Liver (tissue), 8 donors: ENCODE measurements at regions not wholly inside any gene's neighbourhood (a gene's known extent, or its start where the extent isn't known, plus 50 kb on each side); places are given as distances from the start of the nearest gene placed in this dataset.

Source experiments
- DNase-seq: peaks from one replicate; pipeline ENCODE4 v3.0.0-alpha.2; 2017; ENCODE audit warnings: low spot score
- H3K27ac ChIP-seq, 2 donors: one replicate each; pipeline ENCODE4 v1.7.0; 2013; ENCODE audit warnings: inconsistent platforms in 2 of 2, low read length in 2 of 2, control low read depth in 1 of 2, low read depth in 1 of 2, mild to moderate bottlenecking in 1 of 2
- H3K27me3 ChIP-seq, 4 donors: one replicate each; pipeline versions ENCODE4 v1.6.1 to v1.7.0; 2013; ENCODE audit warnings: low read length in 3 of 4, inconsistent platforms in 1 of 4, mild to moderate bottlenecking in 1 of 4, moderate library complexity in 1 of 4; ENCODE audit not compliant: control insufficient read depth in 4 of 4, insufficient read depth in 4 of 4
- H3K36me3 ChIP-seq, 4 donors: one replicate each; pipeline versions ENCODE4 v1.6.1 to v1.7.0; 2013; ENCODE audit warnings: low read length in 3 of 4, mild to moderate bottlenecking in 3 of 4, low read depth in 1 of 4, moderate library complexity in 1 of 4; ENCODE audit not compliant: control insufficient read depth in 4 of 4, insufficient read depth in 3 of 4
- H3K4me1 ChIP-seq, 4 donors: one replicate each; pipeline versions ENCODE4 v1.6.1 to v1.7.0; 2013; ENCODE audit warnings: low read length in 3 of 4, mild to moderate bottlenecking in 3 of 4, moderate library complexity in 1 of 4; ENCODE audit not compliant: control insufficient read depth in 4 of 4, insufficient read depth in 4 of 4
- H3K4me3 ChIP-seq, 3 donors: one replicate each; pipeline versions ENCODE4 v1.6.1 to v1.7.0; 2013; ENCODE audit warnings: low read length in 3 of 3, control low read depth in 1 of 3, low read depth in 1 of 3, mild to moderate bottlenecking in 1 of 3
- H3K9ac ChIP-seq, 2 donors: one replicate each; pipeline ENCODE4 v1.7.0; 2013; ENCODE audit warnings: low read length in 2 of 2, mild to moderate bottlenecking in 2 of 2, moderate library complexity in 2 of 2, control low read depth in 1 of 2, low read depth in 1 of 2
- H3K9me3 ChIP-seq, 4 donors: one replicate each; pipeline versions ENCODE4 v1.6.1 to v1.7.0; 2013; ENCODE audit warnings: low read length in 3 of 4; ENCODE audit not compliant: control insufficient read depth in 4 of 4
- EGR1 ChIP-seq, 2 donors: IDR thresholded peaks; 2 replicates each; pipeline ENCODE4 v1.6.1; 2016 to 2018; ENCODE audit warnings: antibody characterized with exemption in 2 of 2, low read depth in 2 of 2
- FOXA1 ChIP-seq: IDR thresholded peaks from 2 replicates; pipeline ENCODE4 v1.6.1; 2016; ENCODE audit warnings: antibody characterized with exemption
- FOXA2 ChIP-seq: IDR thresholded peaks from 2 replicates; pipeline ENCODE4 v1.6.1; 2016; ENCODE audit warnings: antibody characterized with exemption
- GABPA ChIP-seq, 2 donors: IDR thresholded peaks in 1 of 2; conservative IDR thresholded peaks in 1 of 2; 2 replicates each; pipeline ENCODE4 v1.6.1; 2016; ENCODE audit warnings: antibody characterized with exemption in 2 of 2, mild to moderate bottlenecking in 1 of 2, moderate library complexity in 1 of 2
- HNF4A ChIP-seq, 2 donors: conservative IDR thresholded peaks; 2 replicates each; pipeline ENCODE4 v1.6.1; 2016; ENCODE audit warnings: antibody characterized with exemption in 2 of 2, mild to moderate bottlenecking in 2 of 2
- HNF4G ChIP-seq: IDR thresholded peaks from 2 replicates; pipeline ENCODE4 v1.6.1; 2016; ENCODE audit warnings: antibody characterized with exemption
- JUND ChIP-seq, 2 donors: IDR thresholded peaks; 2 replicates each; pipeline ENCODE4 v1.6.1; 2016; ENCODE audit warnings: antibody characterized with exemption in 2 of 2
- MAX ChIP-seq: IDR thresholded peaks from 2 replicates; pipeline ENCODE4 v1.6.1; 2016; ENCODE audit warnings: antibody characterized with exemption
- NR2F2 ChIP-seq: IDR thresholded peaks from 2 replicates; pipeline ENCODE4 v1.6.1; 2016; ENCODE audit warnings: antibody characterized with exemption
- RAD21 ChIP-seq, 2 donors: IDR thresholded peaks; 2 replicates each; pipeline ENCODE4 v1.6.1; 2016; ENCODE audit warnings: antibody characterized with exemption in 2 of 2, mild to moderate bottlenecking in 2 of 2
- RXRA ChIP-seq, 2 donors: IDR thresholded peaks; 2 replicates each; pipeline ENCODE4 v1.6.1; 2017 to 2018; ENCODE audit warnings: antibody characterized with exemption in 2 of 2, mild to moderate bottlenecking in 1 of 2
- SP1 ChIP-seq: IDR thresholded peaks from 2 replicates; pipeline ENCODE4 v1.6.1; 2018; ENCODE audit warnings: antibody characterized with exemption, mild to moderate bottlenecking
- TAF1 ChIP-seq: conservative IDR thresholded peaks from 2 replicates; pipeline ENCODE4 v1.6.1; 2016; ENCODE audit warnings: antibody characterized with exemption, mild to moderate bottlenecking
- YY1 ChIP-seq: IDR thresholded peaks from 2 replicates; pipeline ENCODE4 v1.6.1; 2016; ENCODE audit warnings: antibody characterized with exemption, mild to moderate bottlenecking
- ZBTB33 ChIP-seq: IDR thresholded peaks from 2 replicates; pipeline ENCODE4 v1.6.1; 2016; ENCODE audit warnings: antibody characterized with exemption
- WGBS: extraction: QIAGEN DNeasy Blood & Tissue Kit; methylation state at CpG from one replicate; pipeline ENCODE4 v1.1.7; 2013; 5-methylcytosine and 5-hydroxymethylcytosine counted together
- TF ChIP-seq, protein P1 (sequence below): IDR thresholded peaks from 2 replicates; pipeline ENCODE4 v1.6.1; 2016; ENCODE audit warnings: antibody characterized with exemption
- TF ChIP-seq, protein P2 (sequence below): fragments of 150-350 bp; IDR thresholded peaks from 2 replicates; pipeline ENCODE4 v1.5.1; 2017; ENCODE audit warnings: improper control_type of control experiment, low read depth, low read length; ENCODE audit not compliant: missing input control
- donor health status: healthy.
- donor health status: healthy.
- donor health status: healthy.
- donor health status: healthy.
- donor health status: healthy.

DNA sequence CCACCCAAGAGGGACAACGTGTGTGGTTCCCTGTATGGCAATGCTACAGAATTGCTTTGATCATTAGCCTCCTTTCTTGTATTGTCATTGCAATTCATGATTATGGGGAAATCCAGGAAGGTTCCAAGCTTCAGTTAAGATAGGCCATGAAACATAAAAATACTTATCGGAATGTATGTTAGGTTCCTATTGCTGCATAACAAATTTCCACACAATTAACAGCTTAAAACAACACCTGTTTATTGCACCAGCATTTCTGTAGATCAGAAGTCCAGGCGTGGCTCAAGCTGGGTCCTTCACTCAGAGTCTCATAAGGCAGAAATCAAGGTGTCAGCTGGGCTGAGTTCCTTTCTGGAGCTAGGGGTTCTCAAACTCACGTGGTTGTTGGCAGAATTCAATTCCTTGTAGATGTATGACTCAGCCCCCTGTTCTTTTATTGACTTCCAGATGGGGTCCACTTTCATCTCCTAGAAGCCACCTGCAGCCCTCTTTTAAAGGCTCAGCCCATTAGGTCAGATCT, 365.6 kb upstream of the TMPO start:
- DNase-seq: no peak
- Histone ChIP-seq H3K9ac (no peak overlapping the region), H3K9me3 (no peaks in the 10 kb centered on the region), H3K27ac (no peak overlapping the region), H3K27me3 (no peaks in the 10 kb centered on the region), H3K4me1 (no peaks in the 10 kb centered on the region), H3K4me3 (no peak overlapping the region), H3K36me3 (no peaks in the 10 kb centered on the region)
- TF ChIP-seq RAD21 (IDR thresholded peaks at IDR 0.05) (no peak), HNF4G (no peak), HNF4A (conservative IDR thresholded peaks at IDR 0.05) (no peak), SP1 (no peak), JUND (IDR thresholded peaks at IDR 0.05) (no peak)
- 86% methylated on average over 4 of the region's 4 CpGs for WGBS

DNA sequence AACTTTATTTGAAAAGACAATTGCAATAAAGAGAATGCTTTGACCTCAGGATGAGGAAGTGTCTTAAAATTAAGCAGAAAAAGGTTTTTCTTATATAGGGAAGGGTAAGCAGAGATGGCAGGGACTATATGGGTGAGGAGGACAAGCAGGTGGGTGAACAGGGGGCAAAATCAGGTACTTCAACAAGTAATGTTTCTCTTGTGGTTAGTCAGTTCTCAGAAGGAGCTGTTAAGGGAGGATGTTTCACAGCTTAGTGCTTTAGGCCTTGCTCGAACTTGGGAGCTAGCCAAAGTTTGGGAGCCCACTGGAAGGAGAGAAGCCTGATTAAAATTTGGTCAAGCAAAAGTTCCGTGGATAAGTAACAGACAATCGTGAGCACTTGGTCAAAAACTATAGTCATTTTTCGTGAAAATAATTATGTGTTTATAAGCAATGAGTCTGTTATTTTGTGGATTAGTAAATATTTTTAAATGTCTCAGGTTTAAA, 364.2 kb upstream of the TMPO start:
- Histone ChIP-seq H3K4me3 (no peak overlapping the region), H3K9me3 (no peaks in the 10 kb centered on the region), H3K27ac (no peak overlapping the region), H3K36me3 (no peaks in the 10 kb centered on the region), H3K9ac (no peak overlapping the region), H3K27me3 (no peaks in the 10 kb centered on the region), H3K4me1 (no peaks in the 10 kb centered on the region)
- WGBS: 80% methylated on average over 4 of the region's 4 CpGs
- no peak for DNase-seq
- TF ChIP-seq FOXA2: no peak
- no peak for TF ChIP-seq HNF4G
- TF ChIP-seq EGR1 (IDR thresholded peaks at IDR 0.05; ENCODE audit: low read depth in 2 of 2): no peak
- no peak for TF ChIP-seq TAF1
- TF ChIP-seq ZBTB33: no peak
- TF ChIP-seq MAX: no peak

GRCh38 chr12:98151984-98152383, 363.4 kb upstream of the TMPO start:
- H3K27ac ChIP-seq: no peak overlapping the region
- no peaks in the 10 kb centered on the region for H3K27me3 ChIP-seq
- TF ChIP-seq FOXA2 (no peak), GABPA (IDR thresholded peaks at IDR 0.05 in 1 of 2, conservative IDR thresholded peaks at IDR 0.05 in 1 of 2) (no peak), YY1 (no peak), JUND (IDR thresholded peaks at IDR 0.05) (no peak), FOXA1 (no peak), NR2F2 (no peak), RXRA (IDR thresholded peaks at IDR 0.05) (no peak), RAD21 (IDR thresholded peaks at IDR 0.05) (no peak), HNF4A (conservative IDR thresholded peaks at IDR 0.05) (no peak), MAX (no peak), SP1 (no peak), ZBTB33 (no peak), HNF4G (no peak), TAF1 (no peak)
- TF ChIP-seq, protein P1, sequence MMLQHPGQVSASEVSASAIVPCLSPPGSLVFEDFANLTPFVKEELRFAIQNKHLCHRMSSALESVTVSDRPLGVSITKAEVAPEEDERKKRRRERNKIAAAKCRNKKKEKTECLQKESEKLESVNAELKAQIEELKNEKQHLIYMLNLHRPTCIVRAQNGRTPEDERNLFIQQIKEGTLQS: no peak
- TF ChIP-seq, protein P2, sequence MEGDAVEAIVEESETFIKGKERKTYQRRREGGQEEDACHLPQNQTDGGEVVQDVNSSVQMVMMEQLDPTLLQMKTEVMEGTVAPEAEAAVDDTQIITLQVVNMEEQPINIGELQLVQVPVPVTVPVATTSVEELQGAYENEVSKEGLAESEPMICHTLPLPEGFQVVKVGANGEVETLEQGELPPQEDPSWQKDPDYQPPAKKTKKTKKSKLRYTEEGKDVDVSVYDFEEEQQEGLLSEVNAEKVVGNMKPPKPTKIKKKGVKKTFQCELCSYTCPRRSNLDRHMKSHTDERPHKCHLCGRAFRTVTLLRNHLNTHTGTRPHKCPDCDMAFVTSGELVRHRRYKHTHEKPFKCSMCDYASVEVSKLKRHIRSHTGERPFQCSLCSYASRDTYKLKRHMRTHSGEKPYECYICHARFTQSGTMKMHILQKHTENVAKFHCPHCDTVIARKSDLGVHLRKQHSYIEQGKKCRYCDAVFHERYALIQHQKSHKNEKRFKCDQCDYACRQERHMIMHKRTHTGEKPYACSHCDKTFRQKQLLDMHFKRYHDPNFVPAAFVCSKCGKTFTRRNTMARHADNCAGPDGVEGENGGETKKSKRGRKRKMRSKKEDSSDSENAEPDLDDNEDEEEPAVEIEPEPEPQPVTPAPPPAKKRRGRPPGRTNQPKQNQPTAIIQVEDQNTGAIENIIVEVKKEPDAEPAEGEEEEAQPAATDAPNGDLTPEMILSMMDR: no peak
- H3K9ac ChIP-seq: no peak overlapping the region
- WGBS: 60% methylated on average over 1 of the region's 1 CpG
- no peak for DNase-seq
- no peaks in the 10 kb centered on the region for H3K9me3 ChIP-seq
- H3K4me1 ChIP-seq: no peaks in the 10 kb centered on the region
- no peak overlapping the region for H3K4me3 ChIP-seq
- H3K36me3 ChIP-seq: no peaks in the 10 kb centered on the region
